GM12864 (cell line): ENCODE measurements at regions not wholly inside any gene's neighbourhood (a gene's known extent, or its start where the extent isn't known, plus 50 kb on each side); places are given as distances from the start of the nearest gene placed in this dataset.

ENCODE experiments used
- DNase-seq: peaks from one replicate; pipeline ENCODE4 v3.0.0-alpha.2; 2011; ENCODE audit warnings: low read depth
- H3K4me3 ChIP-seq: 2 replicates; pipeline ENCODE4 v1.5.1; 2011; ENCODE audit warnings: mild to moderate bottlenecking, low read depth, low read length, control low read depth
- TF ChIP-seq, protein P1 (sequence below): IDR thresholded peaks from 2 replicates; pipeline ENCODE4 v1.5.1; 2011; ENCODE audit warnings: low read depth, mild to moderate bottlenecking, moderate library complexity, low read length, control low read depth, inconsistent platforms; ENCODE audit errors: missing control alignments

DNA sequence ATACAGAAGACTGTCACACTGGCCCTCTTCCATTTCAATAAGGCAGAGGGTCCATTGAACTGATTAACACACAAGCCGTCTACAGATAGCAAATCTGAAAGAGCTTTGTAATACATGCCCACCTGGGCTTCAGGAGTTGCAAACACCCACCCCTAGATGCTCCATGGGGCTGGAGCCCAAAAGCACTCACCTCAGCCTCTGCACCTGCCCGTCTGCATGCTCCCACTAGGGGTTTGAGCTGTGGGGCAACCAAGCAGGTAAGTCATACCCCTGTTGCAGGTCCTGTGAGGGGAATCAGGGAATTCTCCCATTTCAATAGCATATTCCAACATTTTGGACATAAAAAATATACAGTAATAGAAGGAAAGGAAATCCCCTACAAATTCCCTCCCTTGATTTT is 243.0 kb upstream of the KCNIP4 start:
- no peak overlapping the region for H3K4me3 ChIP-seq
- no peak for DNase-seq
- TF ChIP-seq, protein P1, sequence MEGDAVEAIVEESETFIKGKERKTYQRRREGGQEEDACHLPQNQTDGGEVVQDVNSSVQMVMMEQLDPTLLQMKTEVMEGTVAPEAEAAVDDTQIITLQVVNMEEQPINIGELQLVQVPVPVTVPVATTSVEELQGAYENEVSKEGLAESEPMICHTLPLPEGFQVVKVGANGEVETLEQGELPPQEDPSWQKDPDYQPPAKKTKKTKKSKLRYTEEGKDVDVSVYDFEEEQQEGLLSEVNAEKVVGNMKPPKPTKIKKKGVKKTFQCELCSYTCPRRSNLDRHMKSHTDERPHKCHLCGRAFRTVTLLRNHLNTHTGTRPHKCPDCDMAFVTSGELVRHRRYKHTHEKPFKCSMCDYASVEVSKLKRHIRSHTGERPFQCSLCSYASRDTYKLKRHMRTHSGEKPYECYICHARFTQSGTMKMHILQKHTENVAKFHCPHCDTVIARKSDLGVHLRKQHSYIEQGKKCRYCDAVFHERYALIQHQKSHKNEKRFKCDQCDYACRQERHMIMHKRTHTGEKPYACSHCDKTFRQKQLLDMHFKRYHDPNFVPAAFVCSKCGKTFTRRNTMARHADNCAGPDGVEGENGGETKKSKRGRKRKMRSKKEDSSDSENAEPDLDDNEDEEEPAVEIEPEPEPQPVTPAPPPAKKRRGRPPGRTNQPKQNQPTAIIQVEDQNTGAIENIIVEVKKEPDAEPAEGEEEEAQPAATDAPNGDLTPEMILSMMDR = no peak

DNA sequence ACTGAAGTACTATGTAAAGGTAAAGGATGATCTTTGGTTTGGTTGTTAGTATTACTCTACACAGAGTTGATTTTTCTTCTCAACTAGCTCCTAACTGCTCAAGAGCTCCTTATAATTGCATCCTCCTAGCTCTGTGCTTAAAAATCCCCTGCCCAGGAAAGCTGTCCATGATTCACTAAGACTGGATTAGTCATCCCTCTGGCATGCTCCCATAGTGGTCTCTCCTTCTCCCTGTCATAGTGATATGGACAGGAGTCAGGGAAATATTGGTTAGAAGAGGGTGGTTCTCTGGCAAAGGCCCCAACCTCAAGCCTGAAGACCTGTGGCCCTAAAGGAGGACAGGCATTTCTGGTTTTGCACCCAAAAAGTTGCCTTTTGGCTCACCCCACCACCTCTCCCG is 242.3 kb upstream of the KCNIP4 start:
- no peak for DNase-seq
- H3K4me3 ChIP-seq = no peak overlapping the region
- TF ChIP-seq, protein P1 = no peak

DNA sequence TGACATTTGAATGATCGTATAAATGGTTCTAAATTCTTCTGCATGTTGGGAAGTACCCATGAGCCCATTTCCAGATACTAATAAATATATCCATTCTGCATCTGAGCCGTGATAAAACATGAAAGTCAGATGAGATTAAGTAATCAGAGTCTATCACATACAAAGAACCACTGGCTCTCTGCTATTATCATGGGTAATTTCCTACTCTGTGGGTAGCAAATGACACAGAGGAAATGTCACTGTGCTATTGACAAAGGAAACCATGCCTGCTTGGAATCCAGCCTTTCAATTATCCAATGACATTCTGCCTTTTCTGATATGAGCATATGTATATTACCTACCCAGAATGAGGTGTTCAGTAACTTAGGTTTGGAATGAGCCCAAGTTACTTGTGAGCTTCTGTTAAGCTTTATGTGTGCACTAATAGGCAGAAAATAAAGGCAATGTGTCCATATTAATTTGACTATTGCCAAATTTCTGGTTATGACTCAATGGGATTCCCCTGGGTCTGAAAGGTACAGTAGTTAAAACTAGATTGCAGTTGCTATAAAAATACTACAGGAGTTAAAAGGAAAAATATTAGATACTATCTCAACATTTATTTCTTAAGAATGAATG is 238.7 kb upstream of the KCNIP4 start:
- no peak overlapping the region for H3K4me3 ChIP-seq
- DNase-seq = no peak
- TF ChIP-seq, protein P1 = no peak

DNA sequence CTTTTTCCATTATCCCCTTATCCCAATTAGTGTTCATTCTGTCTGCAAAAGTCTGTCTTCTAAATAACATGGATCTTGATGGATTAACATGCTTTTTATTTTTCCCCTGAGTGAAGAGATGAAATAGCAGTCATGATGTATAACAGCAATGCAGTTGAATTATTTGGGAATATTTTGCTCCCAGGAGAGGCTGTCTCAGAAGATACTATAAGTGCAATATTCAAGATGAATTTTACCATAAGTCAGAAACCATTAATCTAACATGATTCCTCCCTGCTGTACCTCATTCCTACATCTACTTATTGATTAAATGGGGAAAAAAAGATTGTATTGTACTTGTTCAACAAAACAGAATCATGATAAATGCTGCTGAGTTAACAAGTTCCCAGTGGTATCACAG is 233.2 kb upstream of the KCNIP4 start:
- no peak overlapping the region for H3K4me3 ChIP-seq
- TF ChIP-seq, protein P1 = no peak
- no peak for DNase-seq

DNA sequence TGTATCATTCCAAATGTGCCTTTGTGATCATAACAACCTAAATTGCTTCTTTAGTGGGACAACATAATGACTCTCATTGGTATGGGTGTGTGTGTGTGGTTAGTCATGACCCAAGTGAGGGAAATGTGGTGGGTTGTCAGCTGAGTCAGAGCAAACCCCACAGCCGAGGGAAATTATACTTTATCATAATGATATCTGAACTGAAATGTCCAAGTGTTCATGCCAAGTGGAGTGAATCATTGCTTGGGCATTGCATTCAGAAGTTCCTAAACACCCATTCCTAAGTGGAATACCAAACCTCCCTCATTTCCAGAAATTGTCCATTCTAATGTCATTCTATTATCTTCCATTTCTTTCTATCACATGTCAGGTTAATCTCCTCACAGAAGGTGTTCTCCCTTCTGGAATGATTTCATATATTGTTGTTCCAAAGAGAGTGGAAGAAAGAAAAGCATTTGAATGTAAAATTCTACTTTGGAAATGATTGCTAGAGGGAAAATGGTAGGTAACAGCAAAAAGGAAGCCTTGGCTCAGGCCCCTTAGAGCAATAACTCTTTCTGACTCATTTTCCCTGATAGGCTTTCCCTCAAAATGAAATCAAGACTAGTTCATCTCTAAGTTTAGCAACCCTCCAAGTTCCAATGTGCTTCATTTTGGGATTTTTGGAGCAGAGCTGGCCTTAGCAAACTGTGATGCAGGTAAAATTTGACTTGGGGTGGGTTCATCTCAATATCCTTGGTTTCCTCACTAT is 230.7 kb upstream of the KCNIP4 start:
- DNase-seq = no peak
- TF ChIP-seq, protein P1 = no peak
- H3K4me3 ChIP-seq = no peak overlapping the region

DNA sequence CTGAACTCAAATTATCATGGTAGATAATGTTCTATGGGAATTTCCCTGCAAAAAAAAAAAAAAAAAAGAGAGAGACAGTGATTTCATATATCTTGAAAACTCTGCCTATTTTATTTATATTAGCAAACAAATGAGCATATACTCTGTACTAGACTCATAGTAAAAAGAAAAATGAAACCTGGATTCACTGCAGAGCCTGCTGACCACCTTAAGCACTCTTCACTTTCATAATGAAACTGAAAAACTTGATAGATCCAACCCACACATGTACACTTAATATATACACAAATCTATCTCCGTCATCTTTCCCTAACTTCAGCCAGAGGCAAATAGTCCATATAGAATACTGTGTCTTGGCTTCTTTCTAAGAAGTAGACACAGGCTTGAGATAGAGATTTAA is 226.1 kb upstream of the KCNIP4 start:
- no peak overlapping the region for H3K4me3 ChIP-seq
- TF ChIP-seq, protein P1 = no peak
- DNase-seq = no peak

DNA sequence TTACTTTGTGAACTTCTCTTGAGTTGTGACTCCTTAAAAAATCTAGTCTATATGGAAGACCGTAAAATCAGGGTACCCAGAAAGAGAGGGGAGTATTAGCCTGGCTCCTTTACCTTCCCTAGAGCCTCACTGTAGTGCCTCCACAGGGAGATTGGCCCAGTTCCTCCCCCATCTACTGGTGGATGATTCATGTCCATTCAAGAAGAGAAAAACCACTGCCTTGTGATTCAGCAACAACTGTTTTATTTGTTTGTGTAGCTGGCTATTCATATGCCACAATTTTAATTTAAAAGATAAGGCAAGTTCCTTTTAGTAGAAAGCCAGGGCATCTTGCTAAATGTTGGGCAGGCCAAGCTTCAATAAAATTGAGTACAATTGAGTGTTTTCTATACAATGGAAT is 221.8 kb upstream of the KCNIP4 start:
- no peak for DNase-seq
- no peak overlapping the region for H3K4me3 ChIP-seq
- TF ChIP-seq, protein P1 = no peak
